ENCODE measurements at regions not wholly inside any gene's neighbourhood (a gene's known extent, or its start where the extent isn't known, plus 50 kb on each side); places are given as distances from the start of the nearest gene placed in this dataset.

- H3K27me3 ChIP-seq, result no peaks in the 10 kb centered on the region
- no peak overlapping the region for H3K27ac ChIP-seq
- no peaks in the 10 kb centered on the region for H3K9me3 ChIP-seq
- H3K4me1 ChIP-seq, result no peaks in the 10 kb centered on the region
- in situ Hi-C loops (cut with MboI; ENCODE audit: low sequenced_read_pairs in 4 of 4), result no loop called here
- no peak for TF ChIP-seq POLR2A (IDR thresholded peaks at IDR 0.05)
- TF ChIP-seq CTCF (IDR thresholded peaks at IDR 0.05 in 4 of 5, conservative IDR thresholded peaks at IDR 0.05 in 1 of 5), result no peak
- DNase-seq (no peak), ATAC-seq (no peak)
- H3K4me3 ChIP-seq, result no peak overlapping the region
- intact Hi-C loops (cut with DNase I; ENCODE audit: low total_unique reads), result no loop called here
- H3K36me3 ChIP-seq, result no peaks in the 10 kb centered on the region
Observed at GRCh38 chr1:157286646-157287420, 148.6 kb upstream of the ETV3 start.

- no peak for TF ChIP-seq CTCF (IDR thresholded peaks at IDR 0.05 in 4 of 5, conservative IDR thresholded peaks at IDR 0.05 in 1 of 5)
- TF ChIP-seq POLR2A (IDR thresholded peaks at IDR 0.05), result no peak
- Histone ChIP-seq H3K27ac (no peak overlapping the region), H3K27me3 (no peaks in the 10 kb centered on the region), H3K36me3 (no peaks in the 10 kb centered on the region), H3K4me1 (no peaks in the 10 kb centered on the region), H3K9me3 (no peaks in the 10 kb centered on the region), H3K4me3 (no peak overlapping the region)
- in situ Hi-C loops (cut with MboI; ENCODE audit: low sequenced_read_pairs in 4 of 4) (no loop called here), intact Hi-C loops (cut with DNase I; ENCODE audit: low total_unique reads) (no loop called here)
- no peak for ATAC-seq
- DNase-seq, result no peak
Observed at GRCh38 chr1:157286096-157286495, 147.9 kb upstream of the ETV3 start.

GRCh38 chr1:157284451-157284850 lies 146.3 kb upstream of the ETV3 start:
- Histone ChIP-seq H3K27ac (no peak overlapping the region), H3K27me3 (no peaks in the 10 kb centered on the region), H3K36me3 (no peaks in the 10 kb centered on the region), H3K4me3 (no peak overlapping the region), H3K4me1 (no peaks in the 10 kb centered on the region), H3K9me3 (no peaks in the 10 kb centered on the region)
- in situ Hi-C loops (cut with MboI; ENCODE audit: low sequenced_read_pairs in 4 of 4) (no loop called here), intact Hi-C loops (cut with DNase I; ENCODE audit: low total_unique reads) (no loop called here)
- no peak for DNase-seq
- TF ChIP-seq CTCF (IDR thresholded peaks at IDR 0.05 in 4 of 5, conservative IDR thresholded peaks at IDR 0.05 in 1 of 5) (no peak), POLR2A (IDR thresholded peaks at IDR 0.05) (no peak)
- ATAC-seq, result no peak

- ATAC-seq, result no peak
- no peaks in the 10 kb centered on the region for H3K27me3 ChIP-seq
Observed at GRCh38 chr1:157279802-157280140, 141.6 kb upstream of the ETV3 start.

More at GRCh38 chr1:157279802-157280140, 141.6 kb upstream of the ETV3 start:
- no peaks in the 10 kb centered on the region for H3K4me1 ChIP-seq
- H3K4me3 ChIP-seq, result no peak overlapping the region
- H3K9me3 ChIP-seq, result no peaks in the 10 kb centered on the region
- H3K36me3 ChIP-seq, result no peaks in the 10 kb centered on the region
- TF ChIP-seq CTCF (IDR thresholded peaks at IDR 0.05 in 4 of 5, conservative IDR thresholded peaks at IDR 0.05 in 1 of 5), result no peak
- TF ChIP-seq POLR2A (IDR thresholded peaks at IDR 0.05), result no peak
- in situ Hi-C loops (cut with MboI; ENCODE audit: low sequenced_read_pairs in 4 of 4) (no loop called here), intact Hi-C loops (cut with DNase I; ENCODE audit: low total_unique reads) (no loop called here)
- no peak overlapping the region for H3K27ac ChIP-seq
- no peak for DNase-seq

All from gastrocnemius medialis (tissue), 4 donors.